ENCODE measurements at regions not wholly inside any gene's neighbourhood (a gene's known extent, or its start where the extent isn't known, plus 50 kb on each side); places are given as distances from the start of the nearest gene placed in this dataset.

DNA sequence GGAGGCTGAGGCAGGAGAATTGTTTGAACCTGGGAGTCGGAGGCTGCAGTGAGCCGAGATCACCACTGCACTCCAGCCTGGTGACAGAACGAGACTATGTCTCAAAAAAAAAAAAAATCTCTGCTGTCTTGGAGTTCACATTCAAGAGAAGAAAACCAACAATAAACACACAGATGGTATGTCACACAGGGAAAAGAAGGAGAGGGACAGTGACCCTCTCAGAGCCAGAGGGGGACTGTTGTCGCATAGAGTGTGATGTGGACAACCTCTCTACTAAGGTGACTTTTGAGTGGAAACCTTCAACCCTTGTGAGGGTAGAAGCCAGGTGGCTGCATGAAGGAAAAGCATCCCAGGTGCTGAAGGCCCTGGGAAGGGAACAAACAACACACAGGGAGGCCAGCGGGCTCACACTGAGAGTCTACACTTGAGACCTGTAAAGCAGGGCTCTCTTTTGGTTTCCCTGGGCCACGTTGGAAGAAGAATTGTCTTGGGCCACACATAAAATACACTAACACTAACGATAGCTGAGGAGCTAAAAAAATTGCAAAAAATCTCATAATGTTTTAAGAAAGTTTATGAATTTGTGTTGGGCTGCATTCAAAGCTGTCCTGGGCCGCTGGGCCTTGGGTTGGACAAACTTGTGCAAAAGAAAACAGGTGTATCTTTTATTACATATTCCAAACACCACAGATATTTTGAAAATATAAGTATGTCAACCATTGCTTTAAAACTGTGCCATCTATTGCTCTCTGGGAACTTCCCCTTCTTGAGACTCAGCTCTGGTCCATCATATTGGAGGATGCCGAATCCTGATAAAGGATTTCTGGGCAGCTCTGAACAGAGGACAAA, 136.0 kb downstream of the DDX1 start:
- Mint-ChIP-seq H3K27me3 (ENCODE audit: low read depth) (no peaks in the 10 kb centered on the region), H3K9me3 (peaks cover 3% of the 10 kb centered on the region; the same call in 1 of the 2 replicates), H3K4me3 (no peak overlapping the region), H3K27ac (no peak overlapping the region), H3K4me1 (0 out of 2 replicates have a peak, but pooled peaks cover 3% of the 10 kb centered on the region), H3K36me3 (no peaks in the 10 kb centered on the region)
- DNase-seq (ENCODE audit: low spot score) (no peak), ATAC-seq (no peak)
- POLR2A ChIA-PET = no interaction called here
- TF ChIP-seq OVOL2 (CRISPR knock-in tag; IDR thresholded peaks at IDR 0.05; ENCODE audit: borderline replicate concordance) = no peak
- no peak for TF ChIP-seq FOXP1 (CRISPR knock-in tag; IDR thresholded peaks at IDR 0.05; ENCODE audit: borderline replicate concordance)
- TF ChIP-seq, protein P1, sequence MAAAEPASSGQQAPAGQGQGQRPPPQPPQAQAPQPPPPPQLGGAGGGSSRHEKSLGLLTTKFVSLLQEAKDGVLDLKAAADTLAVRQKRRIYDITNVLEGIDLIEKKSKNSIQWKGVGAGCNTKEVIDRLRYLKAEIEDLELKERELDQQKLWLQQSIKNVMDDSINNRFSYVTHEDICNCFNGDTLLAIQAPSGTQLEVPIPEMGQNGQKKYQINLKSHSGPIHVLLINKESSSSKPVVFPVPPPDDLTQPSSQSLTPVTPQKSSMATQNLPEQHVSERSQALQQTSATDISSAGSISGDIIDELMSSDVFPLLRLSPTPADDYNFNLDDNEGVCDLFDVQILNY (CRISPR knock-in tag; IDR thresholded peaks at IDR 0.05) = no peak
- TF ChIP-seq, protein P2, sequence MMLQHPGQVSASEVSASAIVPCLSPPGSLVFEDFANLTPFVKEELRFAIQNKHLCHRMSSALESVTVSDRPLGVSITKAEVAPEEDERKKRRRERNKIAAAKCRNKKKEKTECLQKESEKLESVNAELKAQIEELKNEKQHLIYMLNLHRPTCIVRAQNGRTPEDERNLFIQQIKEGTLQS (CRISPR knock-in tag; conservative IDR thresholded peaks at IDR 0.05) = no peak
- TF ChIP-seq, protein P3, sequence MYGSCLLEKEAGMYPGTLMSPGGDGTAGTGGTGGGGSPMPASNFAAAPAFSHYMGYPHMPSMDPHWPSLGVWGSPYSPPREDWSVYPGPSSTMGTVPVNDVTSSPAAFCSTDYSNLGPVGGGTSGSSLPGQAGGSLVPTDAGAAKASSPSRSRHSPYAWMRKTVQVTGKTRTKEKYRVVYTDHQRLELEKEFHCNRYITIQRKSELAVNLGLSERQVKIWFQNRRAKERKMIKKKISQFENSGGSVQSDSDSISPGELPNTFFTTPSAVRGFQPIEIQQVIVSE (CRISPR knock-in tag; IDR thresholded peaks at IDR 0.05; ENCODE audit: borderline replicate concordance) = no peak
- TF ChIP-seq ZBTB21 (CRISPR knock-in tag; IDR thresholded peaks at IDR 0.05; ENCODE audit: borderline replicate concordance) = no peak
- TF ChIP-seq ZNF263 (CRISPR knock-in tag; IDR thresholded peaks at IDR 0.05; ENCODE audit: low read depth) = no peak
- TF ChIP-seq, protein P4, sequence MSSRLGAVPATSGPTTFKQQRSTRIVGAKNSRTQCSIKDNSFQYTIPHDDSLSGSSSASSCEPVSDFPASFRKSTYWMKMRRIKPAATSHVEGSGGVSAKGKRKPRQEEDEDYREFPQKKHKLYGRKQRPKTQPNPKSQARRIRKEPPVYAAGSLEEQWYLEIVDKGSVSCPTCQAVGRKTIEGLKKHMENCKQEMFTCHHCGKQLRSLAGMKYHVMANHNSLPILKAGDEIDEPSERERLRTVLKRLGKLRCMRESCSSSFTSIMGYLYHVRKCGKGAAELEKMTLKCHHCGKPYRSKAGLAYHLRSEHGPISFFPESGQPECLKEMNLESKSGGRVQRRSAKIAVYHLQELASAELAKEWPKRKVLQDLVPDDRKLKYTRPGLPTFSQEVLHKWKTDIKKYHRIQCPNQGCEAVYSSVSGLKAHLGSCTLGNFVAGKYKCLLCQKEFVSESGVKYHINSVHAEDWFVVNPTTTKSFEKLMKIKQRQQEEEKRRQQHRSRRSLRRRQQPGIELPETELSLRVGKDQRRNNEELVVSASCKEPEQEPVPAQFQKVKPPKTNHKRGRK (CRISPR knock-in tag; IDR thresholded peaks at IDR 0.05; ENCODE audit: borderline replicate concordance) = no peak
- TF ChIP-seq ELF4 (CRISPR knock-in tag; IDR thresholded peaks at IDR 0.05; ENCODE audit: low read depth) = no peak
- no peak for TF ChIP-seq ATF1 (CRISPR knock-in tag; IDR thresholded peaks at IDR 0.05)
- no peak for TF ChIP-seq RORB (CRISPR knock-in tag; IDR thresholded peaks at IDR 0.05)
- no peak for TF ChIP-seq ZNF232 (CRISPR knock-in tag; IDR thresholded peaks at IDR 0.05)
- TF ChIP-seq GABPB1 (CRISPR knock-in tag; IDR thresholded peaks at IDR 0.05) = no peak
- TF ChIP-seq FOXK1 (CRISPR knock-in tag; IDR thresholded peaks at IDR 0.05) = no peak
- no peak for TF ChIP-seq MXD4 (CRISPR knock-in tag; IDR thresholded peaks at IDR 0.05; ENCODE audit: borderline replicate concordance)
- TF ChIP-seq ETV6 (CRISPR knock-in tag; IDR thresholded peaks at IDR 0.05) = no peak
- CTCF ChIA-PET = no interaction called here

DNA sequence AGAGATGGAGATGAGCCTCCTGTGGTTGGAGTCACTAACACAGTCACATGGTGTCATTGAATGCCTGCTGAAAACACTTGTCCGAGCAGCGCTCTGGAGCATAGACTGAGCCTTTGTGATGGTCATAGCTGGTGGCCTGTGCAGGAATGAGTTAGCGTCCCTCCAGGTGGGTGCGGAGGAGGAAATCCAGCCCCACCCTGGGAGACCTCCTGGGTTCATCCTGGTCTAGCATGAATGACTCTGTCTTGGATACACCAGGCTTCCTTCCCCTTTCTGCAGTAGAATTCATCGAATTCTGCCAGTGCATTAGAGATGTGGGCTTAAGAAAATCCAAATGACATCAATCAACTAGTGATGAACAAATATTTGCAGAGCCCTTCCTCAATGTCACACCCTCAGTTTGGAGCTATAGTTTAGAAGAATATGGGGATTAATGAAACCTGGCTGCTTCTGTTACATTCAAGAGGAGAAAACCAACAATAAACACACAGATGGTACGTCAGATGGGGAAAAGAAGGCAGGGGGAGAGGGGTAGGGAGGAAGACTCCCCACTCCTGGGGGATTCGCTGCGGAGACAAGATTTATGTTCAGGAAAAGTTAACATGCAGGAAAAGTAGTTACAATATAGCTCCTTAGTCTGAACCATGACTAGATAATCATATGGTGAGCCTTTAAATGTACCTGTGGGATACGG, 136.7 kb downstream of the DDX1 start:
- ChIA-PET POLR2A (no interaction called here), CTCF (no interaction called here)
- TF ChIP-seq, protein P5, sequence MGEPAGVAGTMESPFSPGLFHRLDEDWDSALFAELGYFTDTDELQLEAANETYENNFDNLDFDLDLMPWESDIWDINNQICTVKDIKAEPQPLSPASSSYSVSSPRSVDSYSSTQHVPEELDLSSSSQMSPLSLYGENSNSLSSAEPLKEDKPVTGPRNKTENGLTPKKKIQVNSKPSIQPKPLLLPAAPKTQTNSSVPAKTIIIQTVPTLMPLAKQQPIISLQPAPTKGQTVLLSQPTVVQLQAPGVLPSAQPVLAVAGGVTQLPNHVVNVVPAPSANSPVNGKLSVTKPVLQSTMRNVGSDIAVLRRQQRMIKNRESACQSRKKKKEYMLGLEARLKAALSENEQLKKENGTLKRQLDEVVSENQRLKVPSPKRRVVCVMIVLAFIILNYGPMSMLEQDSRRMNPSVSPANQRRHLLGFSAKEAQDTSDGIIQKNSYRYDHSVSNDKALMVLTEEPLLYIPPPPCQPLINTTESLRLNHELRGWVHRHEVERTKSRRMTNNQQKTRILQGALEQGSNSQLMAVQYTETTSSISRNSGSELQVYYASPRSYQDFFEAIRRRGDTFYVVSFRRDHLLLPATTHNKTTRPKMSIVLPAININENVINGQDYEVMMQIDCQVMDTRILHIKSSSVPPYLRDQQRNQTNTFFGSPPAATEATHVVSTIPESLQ (CRISPR knock-in tag; IDR thresholded peaks at IDR 0.05) = no peak
- no peak for TF ChIP-seq ZNF671 (CRISPR knock-in tag; IDR thresholded peaks at IDR 0.05)
- TF ChIP-seq, protein P3 (CRISPR knock-in tag; IDR thresholded peaks at IDR 0.05; ENCODE audit: borderline replicate concordance) = no peak
- ATAC-seq = no peak; the same call in 1 of the 2 replicates
- no peak overlapping the region for H3K27ac Mint-ChIP-seq
- DNase-seq (ENCODE audit: low spot score) = no peak
- H3K9me3 Mint-ChIP-seq = peaks cover 3% of the 10 kb centered on the region; the same call in 1 of the 2 replicates
- no peak overlapping the region for H3K4me3 Mint-ChIP-seq
- H3K36me3 Mint-ChIP-seq = no peaks in the 10 kb centered on the region
- H3K27me3 Mint-ChIP-seq (ENCODE audit: low read depth) = no peaks in the 10 kb centered on the region
- H3K4me1 Mint-ChIP-seq = 0 out of 2 replicates have a peak, but pooled peaks cover 3% of the 10 kb centered on the region
